ENCODE measurements at regions not wholly inside any gene's neighbourhood (a gene's known extent, or its start where the extent isn't known, plus 50 kb on each side); places are given as distances from the start of the nearest gene placed in this dataset.
A peak's percentile ranks its signal among the peaks of the same experiment; 100 is the strongest.

- H3K27me3 ChIP-seq = no peaks in the 10 kb centered on the region
- peak overlapping the region in 4 of 11 experiments; percentile 25 to 65 (median 46); a peak in 4 of 22 replicates for H3K9ac ChIP-seq
- H3K36me3 ChIP-seq = no peaks in the 10 kb centered on the region
- no peak for TF ChIP-seq Cebpa-rat (IDR thresholded peaks at IDR 0.05)
- peak overlapping the region; percentile 32 to 85 (median 66) for H3K4me2 ChIP-seq
- H3K4me1 ChIP-seq = peaks cover 27 to 68% (median 34%) of the 10 kb centered on the region in 10 experiments
- no peaks in the 10 kb centered on the region for H4K20me1 ChIP-seq
- no peak overlapping the region for H3K4me3 ChIP-seq
- peak overlapping the region in 10 of 11 experiments; percentile 21 to 78 (median 62); a peak in 19 of 22 replicates for H3K27ac ChIP-seq
- no peaks in the 10 kb centered on the region for H3K9me3 ChIP-seq (replicated peaks in 1 of 11)
These were observed 65.6 kb upstream of the RREB1 start for GRCh38 chr6:7042056-7042653.

- H3K27me3 ChIP-seq = no peaks in the 10 kb centered on the region
- no peak for TF ChIP-seq Cebpa-rat (IDR thresholded peaks at IDR 0.05)
- peaks cover 27 to 71% (median 40%) of the 10 kb centered on the region in 10 experiments for H3K4me1 ChIP-seq
- no peaks in the 10 kb centered on the region for H3K9me3 ChIP-seq (replicated peaks in 1 of 11)
- H3K27ac ChIP-seq = peak overlapping the region in 10 of 11 experiments; percentile 21 to 78 (median 62); a peak in 19 of 22 replicates
- no peak overlapping the region for H3K4me3 ChIP-seq
- H3K9ac ChIP-seq = peak overlapping the region in 4 of 11 experiments; percentile 25 to 65 (median 46); a peak in 4 of 22 replicates
- H3K36me3 ChIP-seq = no peaks in the 10 kb centered on the region
- no peaks in the 10 kb centered on the region for H4K20me1 ChIP-seq
- peak overlapping the region; percentile 32 to 85 (median 66); a peak in 21 of 22 replicates for H3K4me2 ChIP-seq
These were observed 64.9 kb upstream of the RREB1 start for GRCh38 chr6:7042654-7043545.

GRCh38 chr6:7045331-7045730, 62.4 kb upstream of the RREB1 start:
- H3K27ac ChIP-seq = no peak overlapping the region
- TF ChIP-seq Cebpa-rat (IDR thresholded peaks at IDR 0.05) = no peak
- H3K36me3 ChIP-seq = no peaks in the 10 kb centered on the region
- peak overlapping the region in 1 of 11 experiments; percentile 93; a peak in 2 of 22 replicates for H3K4me2 ChIP-seq
- H3K27me3 ChIP-seq = no peaks in the 10 kb centered on the region
- no peaks in the 10 kb centered on the region for H4K20me1 ChIP-seq
- H3K4me3 ChIP-seq = no peak overlapping the region
- H3K9ac ChIP-seq = no peak overlapping the region
- peaks cover 27 to 95% (median 57%) of the 10 kb centered on the region in 10 experiments for H3K4me1 ChIP-seq
- no peaks in the 10 kb centered on the region for H3K9me3 ChIP-seq (replicated peaks in 1 of 11)

GRCh38 chr6:7045746-7046145, 62.0 kb upstream of the RREB1 start:
- no peaks in the 10 kb centered on the region for H4K20me1 ChIP-seq
- no peak overlapping the region for H3K4me3 ChIP-seq
- no peaks in the 10 kb centered on the region for H3K36me3 ChIP-seq
- H3K9me3 ChIP-seq (replicated peaks in 1 of 11) = no peaks in the 10 kb centered on the region
- no peak overlapping the region for H3K27ac ChIP-seq
- no peak for TF ChIP-seq Cebpa-rat (IDR thresholded peaks at IDR 0.05)
- H3K4me2 ChIP-seq = peak overlapping the region in 3 of 11 experiments; percentile 91 to 97 (median 93); a peak in 4 of 22 replicates
- no peaks in the 10 kb centered on the region for H3K27me3 ChIP-seq
- H3K9ac ChIP-seq = no peak overlapping the region
- peaks cover 29 to 98% (median 62%) of the 10 kb centered on the region in 10 experiments for H3K4me1 ChIP-seq

GRCh38 chr6:7047128-7047527, 60.6 kb upstream of the RREB1 start:
- H3K4me2 ChIP-seq = peak overlapping the region in 10 of 11 experiments; percentile 20 to 100 (median 50); a peak in 14 of 22 replicates
- H3K4me1 ChIP-seq = peaks cover 25 to 91% (median 61%) of the 10 kb centered on the region in 10 experiments
- H4K20me1 ChIP-seq = no peaks in the 10 kb centered on the region
- peak overlapping the region in 2 of 11 experiments; percentile 97 to 98; a peak in 4 of 22 replicates for H3K27ac ChIP-seq
- no peaks in the 10 kb centered on the region for H3K27me3 ChIP-seq
- no peak for TF ChIP-seq Cebpa-rat (IDR thresholded peaks at IDR 0.05)
- no peaks in the 10 kb centered on the region for H3K36me3 ChIP-seq
- no peak overlapping the region for H3K4me3 ChIP-seq
- no peaks in the 10 kb centered on the region for H3K9me3 ChIP-seq (replicated peaks in 1 of 11)
- H3K9ac ChIP-seq = peak overlapping the region in 1 of 11 experiments; percentile 35; a peak in 1 of 22 replicates

GRCh38 chr6:7047966-7048365, 59.8 kb upstream of the RREB1 start:
- Histone ChIP-seq H3K27ac (peak overlapping the region in 8 of 11 experiments; percentile 2 to 98 (median 66); a peak in 14 of 22 replicates), H4K20me1 (no peaks in the 10 kb centered on the region), H3K4me2 (peak overlapping the region in 6 of 11 experiments; percentile 27 to 100 (median 92); a peak in 11 of 22 replicates), H3K4me1 (peaks cover 25 to 87% (median 59%) of the 10 kb centered on the region in 10 experiments), H3K4me3 (no peak overlapping the region), H3K27me3 (no peaks in the 10 kb centered on the region), H3K9ac (peak overlapping the region in 4 of 11 experiments; percentile 20 to 51 (median 40); a peak in 6 of 22 replicates), H3K9me3 (replicated peaks in 1 of 11) (no peaks in the 10 kb centered on the region), H3K36me3 (no peaks in the 10 kb centered on the region)
- no peak for TF ChIP-seq Cebpa-rat (IDR thresholded peaks at IDR 0.05)

GRCh38 chr6:7048894-7049293, 58.9 kb upstream of the RREB1 start:
- Histone ChIP-seq H3K27ac (peak overlapping the region in 5 of 11 experiments; percentile 64 to 98 (median 94); a peak in 8 of 22 replicates), H3K4me1 (peaks cover 30 to 87% (median 61%) of the 10 kb centered on the region in 10 experiments), H4K20me1 (no peaks in the 10 kb centered on the region), H3K4me2 (peak overlapping the region in 6 of 11 experiments; percentile 15 to 100 (median 92); a peak in 8 of 22 replicates), H3K27me3 (no peaks in the 10 kb centered on the region), H3K4me3 (no peak overlapping the region), H3K36me3 (no peaks in the 10 kb centered on the region), H3K9ac (peak overlapping the region in 3 of 11 experiments; percentile 20 to 94 (median 34); a peak in 3 of 22 replicates), H3K9me3 (replicated peaks in 1 of 11) (no peaks in the 10 kb centered on the region)
- TF ChIP-seq Cebpa-rat (IDR thresholded peaks at IDR 0.05) = no peak

- Histone ChIP-seq H3K4me3 (no peak overlapping the region), H3K27ac (peak overlapping the region in 5 of 11 experiments; percentile 64 to 98 (median 94); a peak in 9 of 22 replicates)
These were observed 57.8 kb upstream of the RREB1 start for GRCh38 chr6:7050004-7050403.

More at GRCh38 chr6:7050004-7050403, 57.8 kb upstream of the RREB1 start:
- H3K4me1 ChIP-seq = peaks cover 30 to 88% (median 63%) of the 10 kb centered on the region in 10 experiments
- TF ChIP-seq Cebpa-rat (IDR thresholded peaks at IDR 0.05) = no peak
- H3K9me3 ChIP-seq (replicated peaks in 1 of 11) = no peaks in the 10 kb centered on the region
- H3K4me2 ChIP-seq = peak overlapping the region in 6 of 11 experiments; percentile 28 to 100 (median 94); a peak in 10 of 22 replicates
- no peaks in the 10 kb centered on the region for H3K27me3 ChIP-seq
- H4K20me1 ChIP-seq = no peaks in the 10 kb centered on the region
- peak overlapping the region in 3 of 11 experiments; percentile 43 to 94 (median 50); a peak in 4 of 22 replicates for H3K9ac ChIP-seq
- no peaks in the 10 kb centered on the region for H3K36me3 ChIP-seq
